Common myeloid progenitor, CD34-positive (primary cell): ENCODE measurements at regions not wholly inside any gene's neighbourhood (a gene's known extent, or its start where the extent isn't known, plus 50 kb on each side); places are given as distances from the start of the nearest gene placed in this dataset.

Experiments
- CTCF ChIA-PET: fragments of 350-600 bp; sonication (Branson Sonifier 250); formaldehyde crosslinking; loops from one replicate; lab custom pipeline; 2021; ENCODE audit warnings: antibody characterized with exemption; lab: Charles Lee
- POLR2A ChIA-PET: fragments of 350-600 bp; sonication (Branson Sonifier 250); formaldehyde crosslinking; loops from one replicate; lab custom pipeline; 2021; ENCODE audit warnings: antibody characterized with exemption; lab: Charles Lee
- DNase-seq, 3 donors: peaks; one replicate each; pipeline versions ENCODE4 v3.0.0 to v3.0.0-alpha.2; 2013
- H3K27ac ChIP-seq, 2 experiments: 1 replicate in 1 of 2; 2 replicates in 1 of 2; pipeline ENCODE4 v1.7.0; 2013; ENCODE audit warnings: inconsistent platforms in 2 of 2, low read length in 2 of 2, mild to moderate bottlenecking in 2 of 2, low read depth in 1 of 2, moderate library complexity in 1 of 2; ENCODE audit not compliant: severe bottlenecking in 2 of 2, insufficient read depth in 1 of 2, poor library complexity in 1 of 2
- H3K27me3 ChIP-seq, 5 experiments: replicated peaks in 2 of 5; 1 replicate in 3 of 5; 2 replicates in 2 of 5; pipeline versions ENCODE4 v1.6.1 to v1.7.0; 2013; ENCODE audit warnings: low read length in 4 of 5, mild to moderate bottlenecking in 2 of 5, moderate library complexity in 2 of 5, inconsistent platforms in 1 of 5; ENCODE audit not compliant: insufficient read depth in 5 of 5, control insufficient read depth in 4 of 5
- H3K36me3 ChIP-seq, 4 experiments: 1 replicate in 2 of 4; 2 replicates in 2 of 4; pipeline versions ENCODE4 v1.6.1 to v1.7.0; 2013; ENCODE audit warnings: low read length in 3 of 4, control low read depth in 1 of 4, mild to moderate bottlenecking in 1 of 4; ENCODE audit not compliant: control insufficient read depth in 4 of 4, insufficient read depth in 4 of 4
- H3K4me1 ChIP-seq, 4 experiments: 1 replicate in 3 of 4; 2 replicates in 1 of 4; pipeline versions ENCODE4 v1.6.1 to v1.7.1; 2013; ENCODE audit warnings: low read length in 3 of 4, mild to moderate bottlenecking in 3 of 4, control low read depth in 1 of 4, inconsistent platforms in 1 of 4, moderate library complexity in 1 of 4; ENCODE audit not compliant: control insufficient read depth in 4 of 4, insufficient read depth in 4 of 4; ENCODE audit errors: control extremely low read depth in 1 of 4
- H3K4me3 ChIP-seq, 7 experiments: 1 replicate in 4 of 7; 2 replicates in 3 of 7; pipeline versions ENCODE4 v1.5.1 to v1.7.0; 2013; ENCODE audit warnings: mild to moderate bottlenecking in 7 of 7, low read length in 6 of 7, moderate library complexity in 6 of 7, inconsistent platforms in 2 of 7, low read depth in 2 of 7, control low read depth in 1 of 7; ENCODE audit not compliant: insufficient read depth in 4 of 7, control insufficient read depth in 1 of 7; ENCODE audit errors: extremely low read depth in 1 of 7
- H3K9me3 ChIP-seq, 5 experiments: 1 replicate in 4 of 5; 2 replicates in 1 of 5; pipeline versions ENCODE4 v1.6.1 to v1.7.1; 2013; ENCODE audit warnings: low read length in 4 of 5, mild to moderate bottlenecking in 2 of 5, inconsistent platforms in 1 of 5, low read depth in 1 of 5, moderate library complexity in 1 of 5; ENCODE audit not compliant: control insufficient read depth in 4 of 5, insufficient read depth in 2 of 5; ENCODE audit errors: control extremely low read depth in 1 of 5
- WGBS: methylation state at CpG from one replicate; pipeline ENCODE4 v1.1.5; 2013; ENCODE audit not compliant: insufficient coverage; 5-methylcytosine and 5-hydroxymethylcytosine counted together

DNA sequence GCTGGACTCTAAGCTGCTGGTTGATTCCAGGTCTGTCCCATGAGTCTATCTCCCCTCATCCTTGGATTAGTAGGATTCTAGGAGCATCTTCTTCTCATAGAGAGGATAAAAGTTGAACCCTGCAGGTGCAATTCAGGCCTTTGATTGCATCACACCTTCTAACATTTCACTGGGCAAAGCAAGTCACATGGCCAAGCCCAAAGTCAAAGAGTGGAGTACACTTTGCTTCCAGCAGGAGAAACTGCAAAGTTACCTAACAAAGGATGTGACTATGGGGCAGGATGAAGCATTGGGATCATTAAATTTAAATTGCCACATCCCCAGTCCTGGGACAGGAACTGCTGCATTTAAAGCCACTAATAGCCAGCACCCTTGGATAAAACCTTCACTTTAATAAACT, 51.0 kb upstream of the EGFLAM start:
- peaks cover 0 to 37% (median 12%) of the 10 kb centered on the region in 5 experiments for H3K27me3 ChIP-seq
- DNase-seq, result peak in 2 of 3 donors; percentile 10 to 18
- H3K36me3 ChIP-seq, result no peaks in the 10 kb centered on the region
- H3K9me3 ChIP-seq, result no peaks in the 10 kb centered on the region
- ChIA-PET POLR2A (no interaction called here), CTCF (interaction anchor here (1.4 to 1.5 kb wide), 2 partner anchors 16 to 366 kb away, joined by 3 to 7 read pairs; no protein-coding TSS in a partner anchor)
- H3K4me1 ChIP-seq, result no peaks in the 10 kb centered on the region
- no peak overlapping the region for H3K27ac ChIP-seq
- H3K4me3 ChIP-seq, result no peak overlapping the region

- Histone ChIP-seq H3K27ac (no peak overlapping the region), H3K27me3 (peaks cover 2 to 31% (median 9%) of the 10 kb centered on the region in 5 experiments), H3K4me3 (no peak overlapping the region), H3K4me1 (no peaks in the 10 kb centered on the region), H3K9me3 (no peaks in the 10 kb centered on the region), H3K36me3 (no peaks in the 10 kb centered on the region)
- ChIA-PET CTCF (interaction anchor here (1.0 to 1.7 kb wide), 2 partner anchors 9 to 11 kb away, joined by 3 to 4 read pairs; no protein-coding TSS in a partner anchor), POLR2A (no interaction called here)
- 97% methylated on average over 4 of the region's 4 CpGs for WGBS
- no peak for DNase-seq
Observed at GRCh38 chr5:38202741-38203140, 55.6 kb upstream of the EGFLAM start.

DNA sequence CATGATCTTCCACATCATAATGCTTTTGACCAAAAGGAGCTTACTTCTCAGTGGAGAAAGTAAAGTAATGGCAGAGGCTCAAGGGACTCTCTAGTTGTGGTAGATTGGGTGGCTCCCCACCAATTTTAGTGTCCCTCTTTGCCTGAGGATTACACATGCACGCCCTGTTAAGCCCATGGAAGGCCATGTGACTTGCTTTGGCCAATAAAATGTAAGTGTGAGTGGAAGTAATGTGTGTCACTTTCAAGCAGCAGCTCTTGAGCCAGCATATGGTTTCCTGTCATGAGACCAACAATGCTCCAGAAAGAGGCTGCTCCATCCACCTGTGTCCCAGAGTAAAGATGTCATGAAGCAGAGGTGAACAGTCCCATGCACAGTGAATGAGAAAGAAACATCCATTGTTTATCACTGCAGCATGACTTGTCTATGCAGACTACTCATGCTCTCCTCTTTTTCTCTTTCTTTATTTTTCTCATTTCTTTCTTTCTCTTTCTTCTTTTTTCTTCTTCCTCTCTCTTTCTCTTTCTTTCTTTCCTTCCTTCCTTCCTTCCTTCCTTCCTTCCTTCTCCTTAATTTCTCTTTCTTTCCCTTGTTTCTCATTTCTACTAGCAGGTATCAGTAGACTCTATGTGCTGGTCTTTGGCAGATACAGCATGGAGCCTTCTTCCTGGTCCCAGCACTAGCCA, 57.3 kb upstream of the EGFLAM start:
- Histone ChIP-seq H3K27ac (no peak overlapping the region), H3K27me3 (peaks cover 2 to 29% (median 7%) of the 10 kb centered on the region in 5 experiments), H3K4me1 (no peaks in the 10 kb centered on the region), H3K9me3 (no peaks in the 10 kb centered on the region), H3K36me3 (no peaks in the 10 kb centered on the region), H3K4me3 (no peak overlapping the region)
- DNase-seq, result no peak
- POLR2A ChIA-PET, result no interaction called here
- CTCF ChIA-PET, result interaction anchor here (0.7 to 1.1 kb wide), 2 partner anchors 9 to 13 kb away, joined by 3 read pairs; no protein-coding TSS in a partner anchor
- no CpG with 5 or more reads among the region's 1 CpG for WGBS

- DNase-seq, result no peak
- no peaks in the 10 kb centered on the region for H3K4me1 ChIP-seq
- H3K36me3 ChIP-seq, result no peaks in the 10 kb centered on the region
- 95% methylated on average over 3 of the region's 3 CpGs for WGBS
- H3K9me3 ChIP-seq, result no peaks in the 10 kb centered on the region
- POLR2A ChIA-PET, result no interaction called here
- peaks cover 7 to 28% (median 9%) of the 10 kb centered on the region in 5 experiments for H3K27me3 ChIP-seq
- H3K27ac ChIP-seq, result no peak overlapping the region
- no peak overlapping the region for H3K4me3 ChIP-seq
- CTCF ChIA-PET, result interaction anchor here (0.9 to 1.3 kb wide), 4 partner anchors 10 to 703 kb away, joined by 3 read pairs; no protein-coding TSS in a partner anchor
Observed at GRCh38 chr5:38197118-38197517, 61.2 kb upstream of the EGFLAM start.

- H3K4me3 ChIP-seq, result no peak overlapping the region
- DNase-seq, result peak; percentile 67 to 84 (median 80)
- no peaks in the 10 kb centered on the region for H3K36me3 ChIP-seq
- H3K27me3 ChIP-seq, result peaks cover 7 to 29% (median 17%) of the 10 kb centered on the region in 5 experiments
- CTCF ChIA-PET, result interaction anchor here (0.7 to 7.2 kb wide), 26 partner anchors 9 to 781 kb away, joined by 3 to 57 read pairs (median 3); partner anchors contain the start of gene GDNF
- WGBS, result 12% methylated on average over 10 of the region's 13 CpGs
- POLR2A ChIA-PET, result no interaction called here
- H3K27ac ChIP-seq, result no peak overlapping the region
- peaks cover 0 to 3% (median 0%) of the 10 kb centered on the region in 4 experiments for H3K4me1 ChIP-seq
- H3K9me3 ChIP-seq, result peaks cover 0 to 2% (median 0%) of the 10 kb centered on the region in 5 experiments
Observed at GRCh38 chr5:38193015-38193581, 65.3 kb upstream of the EGFLAM start.

DNA sequence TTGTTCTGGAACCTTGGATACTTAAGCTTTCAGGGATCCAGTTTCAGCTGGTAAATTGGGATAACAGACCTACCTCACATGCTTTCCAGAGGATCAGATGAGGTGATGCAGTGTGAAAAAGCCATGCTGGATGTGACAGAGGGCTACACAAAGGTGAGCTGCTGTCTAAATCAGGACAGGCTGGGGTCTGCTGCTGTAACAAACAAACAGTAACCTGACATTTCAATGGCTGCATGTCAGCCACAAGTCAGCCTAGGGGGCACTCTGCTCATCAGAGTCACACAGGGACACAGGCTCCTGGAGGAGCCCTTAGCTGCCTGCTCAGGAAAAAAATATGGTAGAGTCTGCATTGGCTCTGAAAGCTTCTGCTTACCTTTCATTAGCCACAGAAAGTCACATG, 66.7 kb upstream of the EGFLAM start:
- Histone ChIP-seq H3K4me3 (no peak overlapping the region), H3K36me3 (no peaks in the 10 kb centered on the region), H3K27ac (no peak overlapping the region), H3K4me1 (peaks cover 0 to 3% (median 0%) of the 10 kb centered on the region in 4 experiments), H3K27me3 (peaks cover 7 to 27% (median 15%) of the 10 kb centered on the region in 5 experiments), H3K9me3 (peaks cover 0 to 2% (median 0%) of the 10 kb centered on the region in 5 experiments)
- ChIA-PET POLR2A (no interaction called here), CTCF (interaction anchor here (1.0 to 7.2 kb wide), 15 partner anchors 8 to 779 kb away, joined by 3 to 57 read pairs (median 6); partner anchors contain the start of gene GDNF)
- no peak for DNase-seq

DNA sequence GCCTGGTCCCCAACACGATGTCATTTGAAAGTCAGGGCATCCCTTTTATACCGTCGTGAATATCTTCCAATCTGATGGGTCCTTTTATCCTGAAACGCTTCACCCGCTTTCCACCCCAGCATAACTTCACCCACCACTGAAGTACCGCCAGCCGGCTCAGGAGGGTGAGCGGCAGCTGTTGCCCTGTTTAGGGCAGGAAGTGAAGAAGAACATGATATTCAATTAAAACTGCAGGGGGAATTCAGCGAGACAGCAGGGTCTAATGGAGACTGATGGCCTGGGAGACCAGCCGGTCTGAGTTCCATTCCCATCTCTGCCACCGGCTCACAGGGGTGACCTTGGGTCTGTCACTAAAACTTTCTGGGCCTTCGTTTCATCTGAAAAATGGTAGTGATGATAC, 68.2 kb upstream of the EGFLAM start:
- POLR2A ChIA-PET, result no interaction called here
- Histone ChIP-seq H3K27me3 (peaks cover 7 to 26% (median 14%) of the 10 kb centered on the region in 5 experiments), H3K4me1 (peaks cover 0 to 3% (median 0%) of the 10 kb centered on the region in 4 experiments), H3K4me3 (no peak overlapping the region), H3K27ac (no peak overlapping the region), H3K9me3 (peaks cover 0 to 2% (median 0%) of the 10 kb centered on the region in 5 experiments), H3K36me3 (no peaks in the 10 kb centered on the region)
- WGBS, result 97% methylated on average over 6 of the region's 12 CpGs
- CTCF ChIA-PET, result interaction anchor here (1.2 to 7.2 kb wide), 3 partner anchors 16 to 778 kb away, joined by 3 to 57 read pairs (median 7); no protein-coding TSS in a partner anchor
- no peak for DNase-seq
